ENCODE measurements at regions not wholly inside any gene's neighbourhood (a gene's known extent, or its start where the extent isn't known, plus 50 kb on each side); places are given as distances from the start of the nearest gene placed in this dataset.
"Not testable (repeated sequence)": the region's sequence is repeated elsewhere in the genome, so short reads cannot be mapped to it uniquely, and the experiment has no call there.

DNA sequence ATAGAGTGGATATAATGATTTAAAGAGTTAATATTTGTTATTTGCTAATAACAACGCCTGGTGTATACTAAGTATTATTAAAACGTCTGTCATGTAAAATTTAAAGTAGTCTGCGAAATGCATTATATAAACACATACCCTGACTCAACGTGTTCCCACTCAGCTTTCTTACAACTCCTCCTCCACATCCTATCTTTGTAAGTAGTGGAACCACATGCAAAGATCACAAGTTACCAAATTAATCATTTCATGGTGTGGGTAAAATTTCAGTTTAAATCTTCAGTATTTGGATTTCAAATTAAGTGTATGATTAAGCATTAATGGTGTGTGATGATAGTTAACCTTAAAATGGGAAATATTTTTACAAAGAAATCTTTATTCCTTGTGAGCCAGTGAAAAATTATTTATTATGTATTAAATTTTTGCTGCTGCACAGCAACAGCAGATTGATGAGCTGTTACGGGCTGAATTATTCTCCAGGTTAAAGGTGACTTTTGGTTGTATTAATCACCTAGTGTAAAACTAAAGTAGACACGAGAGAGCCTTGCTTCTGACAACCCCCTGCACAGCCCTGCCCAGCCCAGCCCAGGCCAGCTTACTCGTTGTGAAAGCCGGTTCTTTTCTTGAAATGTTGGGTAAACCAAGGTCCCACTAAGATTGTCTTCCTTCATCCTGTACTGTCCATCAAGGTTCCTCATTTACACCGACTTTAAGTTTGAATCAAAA lies 373.5 kb downstream of the DTWD2 start:
- FAIRE-seq, result no peak
- no peak for DNase-seq (ENCODE audit: extremely low spot score, insufficient read length, low read depth)

DNA sequence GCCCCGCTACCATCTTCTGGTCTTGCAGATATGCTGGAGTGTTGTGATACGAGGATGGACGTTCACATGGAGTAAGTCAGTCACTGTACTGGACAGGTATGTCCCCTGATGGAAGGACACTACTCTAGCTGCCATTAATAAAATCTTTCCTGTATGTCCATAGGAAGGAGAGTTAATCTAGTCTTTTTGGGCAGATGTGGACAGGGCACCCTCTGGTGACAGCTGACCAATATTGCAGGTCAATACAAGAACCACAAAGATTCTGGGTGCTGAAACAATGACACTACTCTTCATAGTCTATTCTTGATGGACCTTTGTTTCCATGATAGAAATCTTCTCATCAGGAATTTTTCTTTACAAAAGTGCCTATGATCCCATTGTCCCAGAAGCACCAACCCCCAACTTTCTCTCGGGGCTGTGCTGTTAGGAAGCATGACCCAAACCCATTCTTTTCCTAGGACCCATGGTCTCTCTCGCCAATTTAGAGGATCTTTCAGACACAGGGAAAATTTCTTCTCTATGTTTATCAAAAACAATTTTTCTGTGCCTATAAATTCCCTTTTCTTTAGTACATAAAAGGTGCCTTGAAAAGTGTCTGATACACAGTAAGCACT lies 376.9 kb downstream of the DTWD2 start:
- peak; percentile 64 for FAIRE-seq
- no peak for DNase-seq (ENCODE audit: extremely low spot score, insufficient read length, low read depth)

DNA sequence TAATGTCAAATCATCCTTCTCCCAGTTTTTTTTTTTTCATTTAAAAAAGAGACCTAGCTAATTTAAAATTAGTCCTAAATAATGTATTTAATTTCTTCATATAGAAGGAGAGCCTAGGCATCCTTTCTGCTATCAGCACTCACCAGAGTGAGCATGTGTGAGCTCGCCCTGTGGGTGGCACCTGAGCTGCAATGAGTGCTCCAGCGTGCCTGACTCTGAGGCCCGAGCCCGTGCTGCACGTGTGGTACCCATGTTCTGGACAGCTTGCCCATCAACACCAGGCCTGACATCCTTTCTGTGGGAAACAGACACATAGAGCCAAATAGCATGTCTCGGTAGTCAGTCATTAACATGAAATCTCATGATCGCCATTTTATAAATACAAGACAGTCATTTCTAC lies 381.4 kb downstream of the DTWD2 start:
- FAIRE-seq (no peak), DNase-seq (ENCODE audit: extremely low spot score, insufficient read length, low read depth) (no peak)

DNA sequence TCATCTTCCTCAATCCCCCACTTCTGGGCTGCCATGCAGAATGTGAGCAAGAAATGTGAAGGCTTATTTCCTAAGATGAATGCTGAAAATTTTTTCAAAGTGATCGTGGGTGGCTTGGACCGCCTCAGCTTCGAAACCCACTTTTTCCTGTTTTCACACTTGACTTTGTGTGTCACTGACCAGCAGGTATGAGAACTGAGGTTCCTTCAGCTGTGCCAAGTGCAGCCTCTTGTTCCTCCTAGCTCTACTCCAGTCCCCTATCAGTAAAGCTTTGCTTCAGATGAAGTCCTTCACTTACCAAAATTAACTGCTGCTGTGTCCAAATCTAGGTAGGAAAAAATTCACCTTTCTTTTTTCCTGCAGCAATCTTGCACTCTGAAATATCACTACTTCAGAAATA lies 382.6 kb downstream of the DTWD2 start:
- DNase-seq (ENCODE audit: extremely low spot score, insufficient read length, low read depth), result no peak
- FAIRE-seq, result no peak

DNA sequence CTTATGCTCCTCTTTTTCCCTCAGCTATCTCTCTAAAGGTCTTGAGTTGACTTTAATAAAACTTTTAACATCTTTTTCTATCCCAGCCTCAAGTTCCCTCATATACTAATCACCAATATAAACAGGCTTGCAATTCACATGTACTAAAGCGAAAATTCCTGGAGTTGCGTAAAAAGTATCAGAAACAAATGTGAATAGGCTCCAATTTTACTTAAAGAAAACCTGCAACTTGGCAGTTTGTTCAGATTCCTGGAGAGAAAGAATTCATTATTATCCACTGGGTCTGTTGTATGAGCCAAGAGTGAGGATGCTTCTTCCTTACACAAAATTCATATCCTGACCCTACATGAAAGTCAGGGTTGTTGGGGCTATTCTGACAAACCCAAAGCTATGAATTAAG lies 384.2 kb downstream of the DTWD2 start:
- FAIRE-seq, result no peak
- DNase-seq (ENCODE audit: extremely low spot score, insufficient read length, low read depth), result no peak

DNA sequence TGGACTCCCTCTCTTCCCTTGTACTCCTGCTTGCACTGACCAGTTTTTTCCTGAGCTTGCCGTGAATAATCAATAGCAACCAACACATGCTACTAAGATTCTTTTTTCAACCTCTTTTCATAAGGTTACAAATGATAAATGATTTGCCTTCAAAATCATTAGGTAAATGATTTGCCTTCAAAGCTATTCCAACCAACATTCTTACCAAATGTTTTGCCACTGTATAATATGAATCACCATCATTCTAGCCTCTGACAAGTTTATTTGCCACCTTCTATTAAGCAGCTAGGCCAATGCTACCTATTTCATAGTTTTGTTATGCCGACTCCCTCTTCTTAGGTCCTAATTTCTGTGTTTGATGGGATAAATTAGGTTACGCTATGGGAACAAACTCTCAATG lies 385.1 kb downstream of the DTWD2 start:
- no peak for FAIRE-seq
- DNase-seq (ENCODE audit: extremely low spot score, insufficient read length, low read depth), result no peak

DNA sequence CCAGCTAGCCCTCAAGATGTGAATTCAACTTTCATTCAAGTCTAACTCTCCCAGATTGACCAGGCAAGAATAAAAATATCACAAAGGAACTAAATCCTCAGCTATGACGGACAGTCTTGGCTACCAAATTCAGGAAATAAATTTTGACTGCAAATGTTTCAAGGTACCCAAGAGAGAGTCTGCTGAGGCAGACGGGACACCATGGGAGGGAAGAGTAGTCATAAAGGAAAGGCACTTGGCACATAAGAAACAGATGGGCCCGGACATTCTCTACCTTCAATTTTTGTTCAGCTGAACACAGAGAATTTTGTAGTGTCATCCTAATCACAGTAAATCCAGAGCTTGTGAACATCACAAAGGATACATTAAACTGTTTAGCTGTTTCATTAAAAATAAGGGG lies 390.0 kb downstream of the DTWD2 start:
- DNase-seq (ENCODE audit: extremely low spot score, insufficient read length, low read depth), result no peak
- no peak for FAIRE-seq

DNA sequence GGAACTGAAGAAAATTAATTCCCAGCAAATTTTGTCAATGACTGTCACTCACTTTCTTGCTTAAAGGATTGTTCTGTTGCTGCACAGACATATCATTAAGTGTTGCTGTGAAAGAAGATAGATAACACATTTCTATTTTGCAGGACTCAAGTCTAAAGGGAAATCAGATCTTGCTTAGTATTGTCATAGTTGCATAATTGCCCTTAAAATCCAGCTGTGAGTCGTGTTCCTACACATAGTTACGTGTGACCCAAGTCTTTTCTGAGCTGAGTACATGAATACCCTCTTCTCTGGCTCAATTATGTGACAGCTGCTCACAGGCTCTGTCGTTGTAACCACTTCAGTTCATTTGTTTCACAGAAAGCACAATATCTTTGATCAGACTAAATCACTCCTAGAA lies 390.8 kb downstream of the DTWD2 start:
- DNase-seq (ENCODE audit: extremely low spot score, insufficient read length, low read depth), result no peak
- FAIRE-seq, result no peak

DNA sequence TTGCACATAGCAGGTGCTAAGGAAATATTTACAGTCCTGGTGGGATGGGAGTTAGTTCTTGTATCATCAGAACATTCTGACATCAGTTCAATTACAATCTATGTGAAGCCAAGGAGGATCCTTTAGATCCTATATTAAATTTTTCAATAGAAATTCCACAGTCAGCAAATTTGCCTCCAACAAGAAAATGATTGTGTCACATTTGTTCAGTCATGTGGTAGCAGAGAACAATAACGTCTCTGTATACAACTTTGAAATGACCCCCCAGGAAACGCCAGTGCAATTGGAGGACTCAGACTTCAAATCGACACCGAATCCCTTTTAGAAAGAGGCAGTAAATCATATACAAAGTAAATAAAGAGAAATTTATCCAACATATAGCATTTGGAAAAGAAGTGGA lies 392.1 kb downstream of the DTWD2 start:
- FAIRE-seq, result no peak
- no peak for DNase-seq (ENCODE audit: extremely low spot score, insufficient read length, low read depth)

DNA sequence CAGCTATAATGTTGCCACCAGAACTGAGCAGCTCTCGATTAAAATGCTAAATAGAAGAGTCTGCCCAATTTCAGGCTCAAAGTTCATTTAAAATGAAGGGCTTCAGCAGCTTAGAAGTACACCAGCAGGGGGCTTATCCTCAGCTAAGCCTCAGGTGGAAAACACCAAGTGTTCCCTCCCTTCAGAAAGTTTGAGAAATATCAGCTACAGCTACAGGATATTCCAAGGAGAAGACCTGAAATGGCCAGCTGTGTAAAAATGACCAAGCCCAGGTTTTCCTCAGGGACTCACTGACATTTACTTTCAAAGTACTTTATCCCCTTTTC lies 395.4 kb downstream of the DTWD2 start:
- FAIRE-seq, result no peak
- no peak for DNase-seq (ENCODE audit: extremely low spot score, insufficient read length, low read depth)

DNA sequence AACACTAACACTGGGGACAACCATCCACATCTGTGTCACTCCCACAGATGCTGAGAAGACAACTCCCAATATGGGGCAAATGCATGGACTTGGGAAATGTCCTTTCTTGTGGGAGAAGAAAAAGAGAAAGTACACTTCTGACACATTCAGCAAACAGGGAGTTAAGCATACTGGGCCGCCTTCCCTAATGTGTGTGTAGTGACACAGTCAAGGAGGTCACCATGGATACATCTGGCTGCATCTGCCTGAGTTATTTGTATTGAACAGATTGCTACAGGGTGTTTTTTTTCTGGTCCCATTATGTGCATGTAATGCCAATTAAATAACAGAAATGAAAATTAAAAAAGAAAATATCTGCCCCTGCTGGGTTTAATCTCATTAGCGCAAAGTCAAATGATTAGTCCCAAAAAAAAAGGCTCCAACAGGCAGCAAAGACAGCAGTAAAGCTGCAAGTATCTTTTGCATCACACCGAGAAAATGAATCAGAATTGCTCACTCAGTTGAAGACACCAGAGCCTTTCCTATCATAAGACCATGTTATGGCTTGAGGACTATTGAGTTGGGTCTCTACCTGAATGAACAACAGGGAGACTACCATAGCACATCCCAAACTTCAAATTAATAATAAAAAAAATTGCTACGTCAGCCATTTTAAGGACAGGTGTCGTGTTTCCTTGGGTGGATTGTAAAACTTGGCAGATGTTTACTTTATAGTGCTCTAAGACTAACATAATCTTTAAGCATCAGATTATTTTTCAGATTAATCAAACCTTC lies 395.9 kb downstream of the DTWD2 start:
- no peak for FAIRE-seq
- no peak for DNase-seq (ENCODE audit: extremely low spot score, insufficient read length, low read depth)

DNA sequence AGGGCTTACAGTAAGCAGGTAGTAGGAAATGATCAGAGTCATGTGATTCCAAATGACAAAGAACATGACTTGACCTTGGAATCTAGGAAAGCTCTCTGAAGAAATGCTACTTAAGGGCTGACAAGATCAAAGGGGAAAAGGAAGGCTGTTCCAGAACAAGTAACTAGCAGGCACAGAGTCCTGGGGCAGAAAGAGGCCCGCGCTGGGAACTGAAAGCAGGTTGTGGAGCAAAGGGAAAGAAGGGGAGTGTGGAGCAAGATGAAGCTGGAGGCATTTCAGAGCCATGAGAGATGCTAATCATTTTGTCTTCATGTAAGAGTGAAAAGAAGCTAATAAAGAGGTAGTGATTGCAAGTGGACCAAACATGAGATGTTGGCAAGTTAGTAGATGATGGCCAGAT lies 397.5 kb downstream of the DTWD2 start:
- no peak for FAIRE-seq

DNA sequence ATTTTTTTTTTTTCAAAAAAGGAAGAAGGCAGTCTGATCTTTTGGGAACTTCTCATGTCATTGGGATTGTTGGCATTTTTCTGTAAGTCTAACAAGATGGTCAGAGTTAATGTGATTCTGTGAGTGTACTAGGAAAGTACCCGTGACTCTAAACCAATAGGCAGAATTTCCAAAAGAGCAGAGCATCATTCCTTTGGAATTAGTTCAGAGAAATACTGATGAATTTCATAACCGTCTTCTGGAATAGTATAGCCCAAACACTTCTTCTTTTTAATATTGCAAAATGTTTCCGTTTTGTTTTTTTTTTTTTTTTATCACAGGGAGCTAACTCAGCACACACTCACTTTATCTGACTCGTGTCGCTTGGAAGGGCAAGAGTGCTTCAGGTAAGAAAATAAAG lies 407.4 kb downstream of the DTWD2 start:
- DNase-seq (ENCODE audit: extremely low spot score, insufficient read length, low read depth), result no peak
- no peak for FAIRE-seq

More for the DNA sequence above, 397.5 kb downstream of the DTWD2 start:
- no peak for DNase-seq (ENCODE audit: extremely low spot score, insufficient read length, low read depth)

DNA sequence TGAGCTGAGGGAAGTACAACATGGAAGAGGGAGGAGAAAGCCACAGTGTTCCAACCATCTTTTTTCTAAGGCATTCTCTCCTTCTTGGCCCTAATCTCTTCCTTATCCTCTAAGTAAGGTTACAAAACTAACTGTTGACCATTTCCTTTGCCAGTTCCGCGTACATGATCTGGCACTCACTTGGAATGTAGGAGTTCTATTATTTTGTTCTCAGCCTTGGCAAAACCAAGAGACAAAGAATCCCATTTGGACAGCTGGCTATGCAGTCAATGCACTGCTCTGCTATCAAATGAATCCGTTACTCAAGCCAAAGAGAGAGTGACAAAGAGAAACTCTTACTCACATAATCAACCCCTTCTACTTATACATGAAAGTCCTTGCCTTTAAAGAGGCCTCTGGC lies 410.3 kb downstream of the DTWD2 start:
- FAIRE-seq (no peak), DNase-seq (ENCODE audit: extremely low spot score, insufficient read length, low read depth) (no peak)

DNA sequence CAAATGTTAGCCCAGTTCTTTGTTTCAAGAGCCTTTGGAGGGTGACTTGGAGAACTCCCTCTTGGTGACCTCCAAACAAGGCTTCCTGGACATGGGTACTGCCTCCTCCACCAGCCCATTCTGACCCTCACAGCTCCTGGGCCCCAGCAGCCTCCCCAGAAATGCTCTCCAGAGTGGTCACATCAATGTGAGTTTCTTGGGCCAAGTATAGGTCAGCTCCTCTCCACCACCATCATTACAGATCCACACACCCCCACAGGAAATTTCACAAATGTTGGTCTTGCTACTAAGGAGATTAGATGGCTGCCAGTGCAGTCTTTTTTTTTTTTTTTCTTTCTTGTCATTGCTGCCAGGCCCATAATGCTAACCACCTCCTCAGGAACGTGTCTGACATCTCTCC lies 410.7 kb downstream of the DTWD2 start:
- no peak for DNase-seq (ENCODE audit: extremely low spot score, insufficient read length, low read depth)
- FAIRE-seq, result no peak

DNA sequence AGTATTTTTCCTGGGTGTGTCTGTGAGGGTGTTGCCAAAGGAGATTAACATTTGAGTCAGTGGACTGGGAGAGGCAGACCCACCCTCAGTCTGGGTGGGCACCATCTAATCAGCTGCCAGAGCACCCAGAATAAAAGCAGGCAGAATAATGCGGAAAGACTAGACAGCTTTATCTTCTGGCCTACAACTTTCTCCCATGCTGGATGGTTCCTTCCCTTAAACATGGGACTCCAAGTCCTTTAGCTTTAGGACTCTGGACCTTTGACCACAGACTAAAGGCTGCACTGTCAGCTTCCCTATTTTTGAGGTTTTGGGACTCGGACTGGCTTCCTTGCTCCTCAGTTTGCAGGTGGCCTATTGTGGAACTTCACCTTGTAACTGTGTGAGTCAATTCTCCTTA lies 418.1 kb downstream of the DTWD2 start:
- DNase-seq (ENCODE audit: extremely low spot score, insufficient read length, low read depth); FAIRE-seq: not testable (repeated sequence)

DNA sequence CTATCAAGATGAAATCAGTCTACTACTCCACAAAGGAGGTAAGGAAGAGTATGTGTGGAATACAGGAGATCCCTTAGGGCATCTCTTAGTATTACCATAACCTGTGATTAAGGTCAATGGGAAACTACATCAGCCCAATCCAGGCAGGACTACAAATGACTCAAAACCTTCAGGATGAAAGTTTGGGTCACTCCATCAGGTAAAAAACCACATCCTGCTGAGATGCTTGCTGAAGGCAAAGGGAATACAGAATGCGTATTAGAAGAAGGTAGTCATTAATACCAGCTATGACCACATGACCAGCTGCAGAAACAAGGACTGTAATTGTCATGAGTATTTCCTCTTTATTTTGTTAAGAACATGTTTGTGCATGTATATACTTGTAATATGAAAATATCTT lies 418.8 kb downstream of the DTWD2 start:
- not testable (repeated sequence) for DNase-seq (ENCODE audit: extremely low spot score, insufficient read length, low read depth); FAIRE-seq

DNA sequence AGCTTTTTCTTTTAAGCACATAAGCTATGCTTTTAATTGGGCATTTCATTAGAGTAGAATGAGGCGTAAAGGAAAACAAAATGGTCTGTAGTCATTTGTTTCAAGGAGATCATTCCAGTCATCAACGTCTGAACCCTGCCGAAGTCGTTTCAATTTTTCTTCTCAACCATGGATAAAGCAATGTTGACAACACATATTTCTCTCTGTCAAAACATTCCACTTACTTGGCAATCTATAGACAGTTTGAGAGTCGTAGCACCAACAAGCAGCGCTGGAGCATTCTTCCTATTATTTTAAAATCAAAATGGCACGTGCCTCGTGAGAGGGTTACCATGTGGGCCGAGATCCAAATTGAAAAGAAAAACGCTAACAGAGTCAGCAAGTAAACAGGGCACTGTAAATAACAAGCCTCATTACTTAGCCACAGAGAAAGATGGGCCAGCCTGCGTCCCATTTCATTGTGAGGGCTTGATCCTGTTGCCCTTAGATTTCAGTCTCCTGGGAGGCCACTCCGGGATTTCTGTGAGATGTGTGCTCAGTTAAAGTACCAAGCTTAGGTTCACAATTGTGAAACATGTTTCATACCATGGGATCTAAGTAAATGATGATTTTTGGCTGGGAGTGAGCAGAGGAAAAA lies 422.9 kb downstream of the DTWD2 start:
- no peak for DNase-seq (ENCODE audit: extremely low spot score, insufficient read length, low read depth)
- FAIRE-seq, result no peak

DNA sequence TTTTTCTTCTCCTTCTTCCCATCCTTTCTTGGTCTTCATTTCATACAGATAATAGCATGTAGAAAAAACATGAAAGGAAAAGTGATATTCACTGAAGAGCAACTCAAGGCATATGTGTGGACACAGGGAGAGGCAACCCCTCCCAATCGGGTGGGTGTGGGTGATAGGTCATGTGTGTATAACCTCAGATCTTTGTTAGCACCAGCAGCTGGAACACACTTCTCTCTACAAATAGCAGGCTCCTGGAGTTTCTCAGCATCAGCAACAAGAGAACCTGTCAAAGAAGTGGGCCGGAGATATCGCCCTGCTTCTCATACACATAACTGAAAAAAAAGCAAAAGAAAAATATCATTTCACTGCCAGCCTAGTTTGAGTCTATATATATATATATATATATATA lies 426.4 kb downstream of the DTWD2 start:
- FAIRE-seq, result no peak

DNA sequence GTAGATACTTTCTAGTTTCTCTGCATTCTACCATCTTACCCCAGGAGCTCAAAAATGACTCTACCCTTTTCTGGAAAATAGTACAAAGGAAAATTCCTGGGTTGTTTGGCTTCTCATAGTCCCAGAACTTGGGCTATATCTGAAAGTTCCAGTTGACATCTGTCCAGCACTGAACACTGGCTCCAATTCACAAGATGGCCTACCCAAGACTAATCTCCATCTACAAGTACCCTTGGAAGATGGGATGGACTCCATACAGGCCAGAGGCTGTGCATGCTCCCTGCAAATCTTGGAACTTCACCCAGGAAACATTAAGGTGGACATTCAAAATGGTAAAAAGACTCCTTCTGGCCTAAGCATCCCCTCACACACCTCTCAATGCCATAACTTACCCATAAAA lies 427.1 kb downstream of the DTWD2 start:
- DNase-seq (ENCODE audit: extremely low spot score, insufficient read length, low read depth) (no peak), FAIRE-seq (no peak)

More for the DNA sequence above, 426.4 kb downstream of the DTWD2 start:
- no peak for DNase-seq (ENCODE audit: extremely low spot score, insufficient read length, low read depth)

DNA sequence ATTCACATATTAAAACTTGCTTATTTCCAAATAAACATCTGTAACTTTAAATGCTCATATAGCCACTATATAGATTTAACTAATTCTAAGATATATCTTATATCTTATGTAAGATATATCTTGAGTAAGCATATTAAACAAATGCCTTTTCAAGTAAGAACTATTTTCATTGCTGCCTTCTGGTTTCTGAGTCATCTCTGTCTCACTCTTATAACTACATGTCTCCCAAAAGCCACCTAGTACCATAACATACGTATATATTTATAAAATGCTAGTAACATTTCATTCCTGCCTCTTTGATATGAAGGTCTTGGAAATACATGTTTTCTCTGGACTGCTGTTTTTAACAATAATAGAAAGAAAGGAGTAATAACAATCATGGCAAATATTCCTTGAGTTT lies 429.5 kb downstream of the DTWD2 start:
- DNase-seq (ENCODE audit: extremely low spot score, insufficient read length, low read depth), result no peak
- FAIRE-seq, result no peak

Data from GM18507 (cell line).